IMR-90 (cell line): ENCODE measurements at regions not wholly inside any gene's neighbourhood (a gene's known extent, or its start where the extent isn't known, plus 50 kb on each side); places are given as distances from the start of the nearest gene placed in this dataset.

ENCODE experiments used
- ATAC-seq: fragments of 200-7000 bp; cut with Tn5 transposase; 2 replicates; pipeline ENCODE4 v1.9.1; 2020; ENCODE audit warnings: low read depth, mild to moderate bottlenecking, moderate library complexity
- BruUV-seq: library from RNA; stranded (reverse); fragments of 400-500 nt; replicated peaks from 2 replicates; lab custom pipeline; 2021; lab: Mats Ljungman, UMichigan
- CTCF ChIA-PET: fragments of 300-600 bp; formaldehyde crosslinking; extraction: SDS; loops from one replicate; lab custom pipeline; 2021; ENCODE audit warnings: antibody characterized with exemption; lab: Yijun Ruan, JAX
- POLR2A ChIA-PET: fragments of 300-600 bp; sonication (Branson Sonifier 250); formaldehyde crosslinking; loops from one replicate; lab custom pipeline; 2022; ENCODE audit warnings: antibody characterized with exemption; ENCODE audit not compliant: unreplicated experiment; lab: Charles Lee
- DNase-seq: peaks from one replicate; pipeline ENCODE4 v3.0.0; 2013
- H2AFZ ChIP-seq: replicated peaks from 2 replicates; pipeline ENCODE3; 2013; ENCODE audit warnings: low read length, mild to moderate bottlenecking; ENCODE audit not compliant: poor library complexity
- H2AK5ac ChIP-seq: 2 replicates; pipeline ENCODE4 v1.6.1; 2013; ENCODE audit warnings: low read depth, low read length, inconsistent platforms
- H2AK9ac ChIP-seq: replicated peaks from 2 replicates; pipeline ENCODE3; 2013; ENCODE audit warnings: mild to moderate bottlenecking, low read depth, low read length, moderate library complexity; ENCODE audit not compliant: poor library complexity
- H2BK120ac ChIP-seq: 2 replicates; pipeline ENCODE4 v1.6.1; 2013; ENCODE audit warnings: low read depth, low read length, inconsistent platforms
- H2BK15ac ChIP-seq: 3 replicates; pipeline ENCODE4 v1.6.1; 2013; ENCODE audit warnings: low read depth, low read length, inconsistent platforms
- H2BK20ac ChIP-seq: 2 replicates; pipeline ENCODE4 v1.6.1; 2013; ENCODE audit warnings: low read depth, mild to moderate bottlenecking, inconsistent platforms, low read length, moderate library complexity
- H2BK5ac ChIP-seq: 2 replicates; pipeline ENCODE4 v1.6.1; 2013; ENCODE audit warnings: mild to moderate bottlenecking, low read depth, low read length, inconsistent platforms; ENCODE audit not compliant: poor library complexity, severe bottlenecking
- H3K14ac ChIP-seq: replicated peaks from 2 replicates; pipeline ENCODE4 v1.6.1; 2013; ENCODE audit warnings: low read depth, low read length, inconsistent platforms
- H3K18ac ChIP-seq: 2 replicates; pipeline ENCODE4 v1.6.1; 2013; ENCODE audit warnings: low read depth, low read length, control low read depth
- H3K23ac ChIP-seq: 2 replicates; pipeline ENCODE4 v1.6.1; 2013; ENCODE audit warnings: low read depth, low read length, inconsistent platforms
- H3K27ac ChIP-seq: 2 replicates; pipeline ENCODE4 v1.5.1; 2013; ENCODE audit warnings: mild to moderate bottlenecking, control low read depth, low read length; ENCODE audit not compliant: insufficient read depth
- H3K27me3 ChIP-seq: 2 replicates; pipeline ENCODE4 v1.6.1; 2013; ENCODE audit warnings: low read length; ENCODE audit not compliant: control insufficient read depth, insufficient read depth
- H3K36me3 ChIP-seq: 2 replicates; pipeline ENCODE4 v1.6.1; 2013; ENCODE audit warnings: low read length, mixed read lengths; ENCODE audit not compliant: control insufficient read depth, insufficient read depth
- H3K4ac ChIP-seq: 2 replicates; pipeline ENCODE4 v1.6.1; 2013; ENCODE audit warnings: low read depth, low read length, inconsistent platforms
- H3K4me1 ChIP-seq: 2 replicates; pipeline ENCODE4 v1.6.1; 2013; ENCODE audit warnings: low read length, mixed read lengths; ENCODE audit not compliant: control insufficient read depth, insufficient read depth
- H3K4me2 ChIP-seq: 2 replicates; pipeline ENCODE4 v1.6.1; 2013; ENCODE audit warnings: low read depth, mild to moderate bottlenecking, control low read depth, low read length, moderate library complexity
- H3K4me3 ChIP-seq: 2 replicates; pipeline ENCODE4 v1.5.1; 2013; ENCODE audit warnings: low read depth, mild to moderate bottlenecking, control low read depth, low read length, moderate library complexity; ENCODE audit not compliant: insufficient read depth
- H3K56ac ChIP-seq: 2 replicates; pipeline ENCODE4 v1.6.1; 2013; ENCODE audit warnings: low read length, inconsistent platforms; ENCODE audit not compliant: insufficient read depth; ENCODE audit errors: extremely low read depth
- H3K79me1 ChIP-seq, 2 experiments: 2 replicates each; pipeline ENCODE4 v1.6.1; 2013; ENCODE audit warnings: low read length in 2 of 2, inconsistent platforms in 1 of 2, low read depth in 1 of 2
- H3K9ac ChIP-seq: 2 replicates; pipeline ENCODE4 v1.6.1; 2013; ENCODE audit warnings: low read depth, low read length, control low read depth
- H3K9me1 ChIP-seq: 2 replicates; pipeline ENCODE4 v1.6.1; 2013; ENCODE audit warnings: low read length, inconsistent platforms; ENCODE audit not compliant: insufficient read depth
- H3K9me3 ChIP-seq: 2 replicates; pipeline ENCODE4 v1.6.1; 2013; ENCODE audit warnings: low read length; ENCODE audit not compliant: control insufficient read depth, insufficient read depth
- H4K20me1 ChIP-seq: 2 replicates; pipeline ENCODE4 v1.6.1; 2013; ENCODE audit warnings: low read length, inconsistent platforms; ENCODE audit not compliant: insufficient read depth
- H4K5ac ChIP-seq: 2 replicates; pipeline ENCODE4 v1.6.1; 2013; ENCODE audit warnings: mild to moderate bottlenecking, low read depth, low read length, control low read depth
- H4K8ac ChIP-seq, 2 experiments: 2 replicates each; pipeline ENCODE4 v1.6.1; 2013; ENCODE audit warnings: low read depth in 2 of 2, low read length in 2 of 2, control low read depth in 1 of 2, inconsistent platforms in 1 of 2
- H4K91ac ChIP-seq: 2 replicates; pipeline ENCODE4 v1.6.1; 2013; ENCODE audit warnings: low read depth, low read length, inconsistent platforms; ENCODE audit not compliant: insufficient read depth
- BHLHE40 ChIP-seq: fragments of 150-350 bp; IDR thresholded peaks from 2 replicates; pipeline ENCODE4 v1.6.1; 2016; ENCODE audit warnings: mild to moderate bottlenecking, low read depth, low read length
- CEBPB ChIP-seq: IDR thresholded peaks from 2 replicates; pipeline ENCODE4 v1.6.1; 2012; ENCODE audit warnings: low read depth, low read length, improper control_type of control experiment
- CHD1 ChIP-seq: IDR thresholded peaks from 2 replicates; pipeline ENCODE4 v1.6.1; 2012; ENCODE audit warnings: low read depth, low read length, improper control_type of control experiment
- FOS ChIP-seq: fragments of 150-350 bp; IDR thresholded peaks from 2 replicates; pipeline ENCODE4 v1.6.1; 2016; ENCODE audit warnings: low read depth, low read length
- MAFK ChIP-seq: IDR thresholded peaks from 2 replicates; pipeline ENCODE4 v1.6.1; 2012; ENCODE audit warnings: low read depth, low read length, improper control_type of control experiment
- MAZ ChIP-seq: IDR thresholded peaks from 2 replicates; pipeline ENCODE4 v1.6.1; 2012; ENCODE audit warnings: low read depth, mild to moderate bottlenecking, low read length, improper control_type of control experiment, moderate library complexity, borderline replicate concordance
- NFE2L2 ChIP-seq: fragments of 150-350 bp; IDR thresholded peaks from 2 replicates; pipeline ENCODE4 v1.6.1; 2016; ENCODE audit warnings: low read depth, mild to moderate bottlenecking, low read length
- POLR2A ChIP-seq: IDR thresholded peaks from 2 replicates; pipeline ENCODE4 v1.6.1; 2012; ENCODE audit warnings: mild to moderate bottlenecking, low read depth, low read length
- RAD21 ChIP-seq: IDR thresholded peaks from 2 replicates; pipeline ENCODE4 v1.6.1; 2012; ENCODE audit warnings: low read length, improper control_type of control experiment
- RCOR1 ChIP-seq: IDR thresholded peaks from 2 replicates; pipeline ENCODE4 v1.6.1; 2012; ENCODE audit warnings: mild to moderate bottlenecking, low read length, improper control_type of control experiment; ENCODE audit not compliant: insufficient replicate concordance
- RFX5 ChIP-seq: IDR thresholded peaks from 2 replicates; pipeline ENCODE4 v1.8.0; 2012; ENCODE audit warnings: low read depth, mild to moderate bottlenecking, low read length, moderate library complexity
- SMC3 ChIP-seq: fragments of 150-350 bp; IDR thresholded peaks from 2 replicates; pipeline ENCODE4 v1.6.1; 2016; ENCODE audit warnings: low read depth, mild to moderate bottlenecking, antibody characterized with exemption, low read length, moderate library complexity
- WGBS, 2 experiments: methylation state at CpG; one replicate each; pipeline versions ENCODE4 v1.1.5 to v1.1.7; 2013; ENCODE audit warnings: missing lambda C conversion rate in 2 of 2; ENCODE audit not compliant: insufficient read length in 1 of 2; ENCODE audit errors: extremely low coverage in 2 of 2; 5-methylcytosine and 5-hydroxymethylcytosine counted together
- dilution Hi-C: fragments of 300-500 bp; cut with HindIII; formaldehyde crosslinking; loops from one replicate; pipeline ENCODE4 v1.14.3; 2018; ENCODE audit warnings: low sequenced_read_pairs; ENCODE audit not compliant: unreplicated experiment
- in situ Hi-C: fragments of 300-500 bp; cut with MboI; formaldehyde crosslinking; loops from 3 replicates; pipeline ENCODE4 v1.14.3; 2019; ENCODE audit warnings: low sequenced_read_pairs, inconsistent platforms, mixed read lengths
- intact Hi-C: fragments of 100-400 bp; cut with micrococcal nuclease; formaldehyde crosslinking; loops from 2 replicates; pipeline ENCODE4 v1.10.0; 2022
- TF ChIP-seq, protein P1 (sequence below): conservative IDR thresholded peaks from 2 replicates; pipeline ENCODE4 v1.5.1; 2012; ENCODE audit warnings: mild to moderate bottlenecking, low read depth, low read length, improper control_type of control experiment
- TF ChIP-seq, protein P2 (sequence below): fragments of 150-350 bp; IDR thresholded peaks from 2 replicates; pipeline ENCODE4 v1.6.1; 2017; ENCODE audit warnings: mild to moderate bottlenecking, antibody characterized with exemption, low read length, low read depth
- TF ChIP-seq, protein P3 (sequence below): fragments of 150-350 bp; IDR thresholded peaks from 2 replicates; pipeline ENCODE4 v1.6.1; 2016; ENCODE audit warnings: low read depth, mild to moderate bottlenecking, low read length, moderate library complexity, borderline replicate concordance

DNA sequence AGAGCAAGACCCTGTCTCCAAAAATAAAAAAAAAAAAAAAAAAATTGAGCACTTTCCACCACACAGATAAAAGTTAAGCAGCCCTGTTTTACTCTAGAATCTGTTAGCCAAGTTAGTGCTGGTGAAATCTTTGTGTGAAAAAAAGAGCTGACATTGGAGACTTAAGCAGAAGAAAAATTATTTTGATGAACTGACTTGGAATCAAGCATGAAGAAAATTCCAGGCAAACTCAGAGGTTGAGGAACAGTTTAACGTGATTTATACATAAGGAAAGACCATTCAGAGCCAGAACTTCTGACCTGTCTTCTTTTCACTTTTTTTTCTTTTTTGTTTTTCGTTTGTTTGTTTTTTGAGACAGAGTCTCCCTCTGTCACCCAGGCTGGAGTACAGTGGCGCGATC is 79.6 kb upstream of the RBPJ start:
- no TSS peak for BruUV-seq
- intact Hi-C loops: loop anchor here (5.0 kb wide), 1 partner anchor 41 kb away; no protein-coding TSS in a partner anchor

More for the DNA sequence above, 79.6 kb upstream of the RBPJ start:
- ChIA-PET POLR2A (no interaction called here), CTCF (no interaction called here)
- Histone ChIP-seq H3K9ac (no peak overlapping the region), H3K36me3 (no peaks in the 10 kb centered on the region), H3K4me1 (peaks cover 13% of the 10 kb centered on the region), H2BK20ac (no peak overlapping the region), H2AK9ac (no peak overlapping the region), H3K4me3 (no peak overlapping the region), H2BK15ac (no peak overlapping the region), H3K23ac (no peak overlapping the region), H2AK5ac (no peak overlapping the region), H2AFZ (no peak overlapping the region), H3K4me2 (no peak overlapping the region), H3K4ac (no peak overlapping the region), H3K9me3 (no peaks in the 10 kb centered on the region), H4K5ac (no peak overlapping the region), H3K56ac (no peak overlapping the region), H3K9me1 (peaks cover 7% of the 10 kb centered on the region), H4K91ac (no peak overlapping the region), H4K20me1 (no peaks in the 10 kb centered on the region), H3K79me1 (no peaks in the 10 kb centered on the region), H2BK5ac (no peak overlapping the region), H3K14ac (no peak overlapping the region), H3K18ac (no peak overlapping the region), H3K27me3 (no peaks in the 10 kb centered on the region), H4K8ac (no peak overlapping the region), H2BK120ac (no peak overlapping the region), H3K27ac (no peak overlapping the region)
- TF ChIP-seq RFX5 (no peak), POLR2A (no peak), FOS (no peak), CHD1 (no peak), MAZ (no peak), RCOR1 (no peak), NFE2L2 (no peak), CEBPB (no peak), BHLHE40 (no peak), MAFK (no peak), RAD21 (no peak), SMC3 (no peak)
- TF ChIP-seq, protein P1, sequence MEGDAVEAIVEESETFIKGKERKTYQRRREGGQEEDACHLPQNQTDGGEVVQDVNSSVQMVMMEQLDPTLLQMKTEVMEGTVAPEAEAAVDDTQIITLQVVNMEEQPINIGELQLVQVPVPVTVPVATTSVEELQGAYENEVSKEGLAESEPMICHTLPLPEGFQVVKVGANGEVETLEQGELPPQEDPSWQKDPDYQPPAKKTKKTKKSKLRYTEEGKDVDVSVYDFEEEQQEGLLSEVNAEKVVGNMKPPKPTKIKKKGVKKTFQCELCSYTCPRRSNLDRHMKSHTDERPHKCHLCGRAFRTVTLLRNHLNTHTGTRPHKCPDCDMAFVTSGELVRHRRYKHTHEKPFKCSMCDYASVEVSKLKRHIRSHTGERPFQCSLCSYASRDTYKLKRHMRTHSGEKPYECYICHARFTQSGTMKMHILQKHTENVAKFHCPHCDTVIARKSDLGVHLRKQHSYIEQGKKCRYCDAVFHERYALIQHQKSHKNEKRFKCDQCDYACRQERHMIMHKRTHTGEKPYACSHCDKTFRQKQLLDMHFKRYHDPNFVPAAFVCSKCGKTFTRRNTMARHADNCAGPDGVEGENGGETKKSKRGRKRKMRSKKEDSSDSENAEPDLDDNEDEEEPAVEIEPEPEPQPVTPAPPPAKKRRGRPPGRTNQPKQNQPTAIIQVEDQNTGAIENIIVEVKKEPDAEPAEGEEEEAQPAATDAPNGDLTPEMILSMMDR: no peak
- TF ChIP-seq, protein P2, sequence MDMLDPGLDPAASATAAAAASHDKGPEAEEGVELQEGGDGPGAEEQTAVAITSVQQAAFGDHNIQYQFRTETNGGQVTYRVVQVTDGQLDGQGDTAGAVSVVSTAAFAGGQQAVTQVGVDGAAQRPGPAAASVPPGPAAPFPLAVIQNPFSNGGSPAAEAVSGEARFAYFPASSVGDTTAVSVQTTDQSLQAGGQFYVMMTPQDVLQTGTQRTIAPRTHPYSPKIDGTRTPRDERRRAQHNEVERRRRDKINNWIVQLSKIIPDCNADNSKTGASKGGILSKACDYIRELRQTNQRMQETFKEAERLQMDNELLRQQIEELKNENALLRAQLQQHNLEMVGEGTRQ: no peak
- TF ChIP-seq, protein P3, sequence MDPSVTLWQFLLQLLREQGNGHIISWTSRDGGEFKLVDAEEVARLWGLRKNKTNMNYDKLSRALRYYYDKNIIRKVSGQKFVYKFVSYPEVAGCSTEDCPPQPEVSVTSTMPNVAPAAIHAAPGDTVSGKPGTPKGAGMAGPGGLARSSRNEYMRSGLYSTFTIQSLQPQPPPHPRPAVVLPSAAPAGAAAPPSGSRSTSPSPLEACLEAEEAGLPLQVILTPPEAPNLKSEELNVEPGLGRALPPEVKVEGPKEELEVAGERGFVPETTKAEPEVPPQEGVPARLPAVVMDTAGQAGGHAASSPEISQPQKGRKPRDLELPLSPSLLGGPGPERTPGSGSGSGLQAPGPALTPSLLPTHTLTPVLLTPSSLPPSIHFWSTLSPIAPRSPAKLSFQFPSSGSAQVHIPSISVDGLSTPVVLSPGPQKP: no peak
- no peak for DNase-seq
- WGBS, 2 experiments: no CpG with 5 or more reads among the region's 4 CpGs
- in situ Hi-C loops (no loop called here), dilution Hi-C loops (no loop called here)
- ATAC-seq: no peak
